HG03064 (cell line): ENCODE measurements at regions not wholly inside any gene's neighbourhood (a gene's known extent, or its start where the extent isn't known, plus 50 kb on each side); places are given as distances from the start of the nearest gene placed in this dataset.

Source experiments
- ATAC-seq: cut with Tn5 transposase; IDR thresholded peaks from one replicate; pipeline ENCODE4 v1.9.1; 2021; ENCODE audit warnings: low read depth; ENCODE audit not compliant: unreplicated experiment

GRCh38 chr10:117635826-117636225 lies 93.3 kb downstream of the EMX2 start:
- ATAC-seq = no peak

- ATAC-seq = no peak
Observed at GRCh38 chr10:117638200-117638599, 95.7 kb downstream of the EMX2 start.

- no peak for ATAC-seq
Observed at GRCh38 chr10:117638664-117639200, 96.2 kb downstream of the EMX2 start.

GRCh38 chr10:117640406-117640805 lies 97.9 kb downstream of the EMX2 start:
- no peak for ATAC-seq

- no peak for ATAC-seq
Observed at GRCh38 chr10:117646718-117647117, 104.2 kb downstream of the EMX2 start.

- ATAC-seq = no peak
Observed at GRCh38 chr10:117647306-117647705, 104.8 kb downstream of the EMX2 start.

GRCh38 chr10:117651121-117651520 lies 108.6 kb downstream of the EMX2 start:
- ATAC-seq = no peak

GRCh38 chr10:117652228-117653169 lies 110.0 kb downstream of the EMX2 start:
- peak; percentile 23 for ATAC-seq

- ATAC-seq = peak; percentile 80
Observed at GRCh38 chr10:117653170-117653515, 110.6 kb downstream of the EMX2 start.

- no peak for ATAC-seq
Observed at GRCh38 chr10:117654105-117654504, 111.6 kb downstream of the EMX2 start.

- peak; percentile 79 for ATAC-seq
Observed at GRCh38 chr10:117656385-117657367, 114.1 kb downstream of the EMX2 start.

GRCh38 chr10:117661316-117661715 lies 118.8 kb downstream of the EMX2 start:
- ATAC-seq = no peak

GRCh38 chr10:117662126-117662525 lies 119.6 kb downstream of the EMX2 start:
- ATAC-seq = no peak

- no peak for ATAC-seq
Observed at GRCh38 chr10:117662751-117663540, 120.4 kb downstream of the EMX2 start.

- ATAC-seq = peak; percentile 97
Observed at GRCh38 chr10:117663750-117664149, 121.2 kb downstream of the EMX2 start.

GRCh38 chr10:117664288-117664687 lies 121.7 kb downstream of the EMX2 start:
- no peak for ATAC-seq

- ATAC-seq = no peak
Observed at GRCh38 chr10:117666166-117666565, 123.6 kb downstream of the EMX2 start.

GRCh38 chr10:117666965-117667364 lies 124.4 kb downstream of the EMX2 start:
- no peak for ATAC-seq

- no peak for ATAC-seq
Observed at GRCh38 chr10:117667831-117668230, 125.3 kb downstream of the EMX2 start.

GRCh38 chr10:117668327-117669008 lies 125.9 kb downstream of the EMX2 start:
- ATAC-seq = no peak
